Neural cell (in vitro differentiated cells): ENCODE measurements at regions not wholly inside any gene's neighbourhood (a gene's known extent, or its start where the extent isn't known, plus 50 kb on each side); places are given as distances from the start of the nearest gene placed in this dataset.

Experiments used
- H2AFZ ChIP-seq: fragments of 200-600, 300-800 bp; sonication (generic), shearing (Covaris generic); 2 replicates; pipeline ENCODE4 v1.6.0; 2014; ENCODE audit warnings: low read depth, mild to moderate bottlenecking, antibody characterized with exemption, low read length, moderate library complexity
- H3F3A ChIP-seq: fragments of 200-600 bp; shearing (Covaris generic); 2 replicates; pipeline ENCODE4 v1.6.1; 2016; ENCODE audit warnings: mild to moderate bottlenecking, moderate library complexity, mixed read lengths, antibody characterized with exemption, low read length; ENCODE audit not compliant: insufficient read depth, poor library complexity, severe bottlenecking
- H3K27ac ChIP-seq: fragments of 200-600, 300-800 bp; sonication (generic), shearing (Covaris generic); 2 replicates; pipeline ENCODE4 v1.5.1; 2014; ENCODE audit warnings: mild to moderate bottlenecking, low read length, moderate library complexity
- H3K27me3 ChIP-seq: fragments of 300-800, 200-600 bp; sonication (generic), shearing (Covaris generic); 2 replicates; pipeline ENCODE4 v1.6.0; 2014; ENCODE audit warnings: mild to moderate bottlenecking, low read depth, low read length, moderate library complexity; ENCODE audit not compliant: insufficient read depth
- H3K36me3 ChIP-seq: fragments of 300-800, 200-600 bp; sonication (generic), shearing (Covaris generic); 2 replicates; pipeline ENCODE4 v1.5.1; 2014; ENCODE audit warnings: mild to moderate bottlenecking, antibody characterized with exemption, low read length, moderate library complexity; ENCODE audit not compliant: insufficient read depth
- H3K4me2 ChIP-seq: fragments of 300-800, 200-600 bp; sonication (generic), shearing (Covaris generic); 2 replicates; pipeline ENCODE4 v1.6.0; 2014; ENCODE audit warnings: mild to moderate bottlenecking, low read length
- H3K4me3 ChIP-seq: fragments of 300-800, 200-600 bp; sonication (generic), shearing (Covaris generic); 2 replicates; pipeline ENCODE4 v1.5.1; 2014; ENCODE audit warnings: mild to moderate bottlenecking, low read length, moderate library complexity
- H3K79me2 ChIP-seq: fragments of 200-600 bp; shearing (Covaris generic); replicated peaks from 2 replicates; pipeline ENCODE4 v1.6.0; 2014; ENCODE audit warnings: mild to moderate bottlenecking, low read length, moderate library complexity; ENCODE audit not compliant: insufficient read depth
- H3K9ac ChIP-seq: fragments of 300-800, 200-600 bp; sonication (generic), shearing (Covaris generic); 2 replicates; pipeline ENCODE4 v1.6.1; 2016; ENCODE audit warnings: mild to moderate bottlenecking, low read length, mixed read lengths
- H3K9me2 ChIP-seq: fragments of 200-600 bp; shearing (Covaris generic); 2 replicates; pipeline ENCODE4 v1.6.1; 2016; ENCODE audit warnings: mild to moderate bottlenecking, low read length, mixed read lengths; ENCODE audit not compliant: insufficient read depth
- H3K9me3 ChIP-seq: fragments of 200-600, 300-800 bp; sonication (generic), shearing (Covaris generic); 2 replicates; pipeline ENCODE4 v1.6.1; 2016; ENCODE audit warnings: mild to moderate bottlenecking, mixed run types, low read length, moderate library complexity, mixed read lengths
- H4K20me1 ChIP-seq: fragments of 200-600 bp; shearing (Covaris generic); 2 replicates; pipeline ENCODE4 v1.6.1; 2016; ENCODE audit warnings: mild to moderate bottlenecking, mixed run types; ENCODE audit not compliant: insufficient read depth
- EP300 ChIP-seq: fragments of 450-650 bp; conservative IDR thresholded peaks from 2 replicates; pipeline ENCODE4 v1.6.1; 2014; ENCODE audit warnings: antibody characterized with exemption, mild to moderate bottlenecking, moderate library complexity; ENCODE audit not compliant: poor library complexity, severe bottlenecking
- EZH2 ChIP-seq: fragments of 200-600, 300-800 bp; shearing (Covaris generic), sonication (generic); IDR thresholded peaks from 2 replicates; pipeline ENCODE4 v1.6.1; 2014; ENCODE audit warnings: antibody characterized with exemption, low read length, borderline replicate concordance, mild to moderate bottlenecking; ENCODE audit not compliant: insufficient read depth, poor library complexity, severe bottlenecking
- MXI1 ChIP-seq: fragments of 450-650 bp; conservative IDR thresholded peaks from 2 replicates; pipeline ENCODE4 v1.6.1; 2014; ENCODE audit warnings: antibody characterized with exemption, mild to moderate bottlenecking; ENCODE audit not compliant: poor library complexity, severe bottlenecking
- POLR2AphosphoS5 ChIP-seq: IDR thresholded peaks from 2 replicates; pipeline ENCODE4 v1.6.1; 2012
- RAD21 ChIP-seq: fragments of 450-650 bp; conservative IDR thresholded peaks from 2 replicates; pipeline ENCODE4 v1.6.1; 2014; ENCODE audit warnings: antibody characterized with exemption, mild to moderate bottlenecking, moderate library complexity
- REST ChIP-seq: IDR thresholded peaks from 2 replicates; pipeline ENCODE4 v1.6.1; 2012; ENCODE audit warnings: borderline replicate concordance
- SMC3 ChIP-seq: fragments of 450-650 bp; conservative IDR thresholded peaks from 2 replicates; pipeline ENCODE4 v1.6.1; 2014; ENCODE audit warnings: antibody characterized with exemption, mild to moderate bottlenecking, moderate library complexity; ENCODE audit not compliant: poor library complexity
- TAF1 ChIP-seq: IDR thresholded peaks from 2 replicates; pipeline ENCODE4 v1.6.1; 2012; ENCODE audit warnings: low read depth
- TF ChIP-seq, protein P1 (sequence below): fragments of 450-650 bp; IDR thresholded peaks from 2 replicates; pipeline ENCODE4 v1.5.1; 2014; ENCODE audit warnings: antibody characterized with exemption, mild to moderate bottlenecking, moderate library complexity; ENCODE audit not compliant: poor library complexity, severe bottlenecking

- Histone ChIP-seq H3K27me3 (no peaks in the 10 kb centered on the region), H2AFZ (no peak overlapping the region), H3K4me3 (no peak overlapping the region), H4K20me1 (no peaks in the 10 kb centered on the region), H3K36me3 (no peaks in the 10 kb centered on the region), H3K27ac (peak overlapping the region; percentile 34), H3K79me2 (no peaks in the 10 kb centered on the region), H3K9me2 (no peaks in the 10 kb centered on the region), H3K9ac (no peak overlapping the region), H3K9me3 (no peaks in the 10 kb centered on the region), H3F3A (no peaks in the 10 kb centered on the region), H3K4me2 (no peak overlapping the region)
- TF ChIP-seq SMC3 (peak; percentile 39), REST (no peak), RAD21 (peak; percentile 48), POLR2AphosphoS5 (no peak)
- TF ChIP-seq, protein P1, sequence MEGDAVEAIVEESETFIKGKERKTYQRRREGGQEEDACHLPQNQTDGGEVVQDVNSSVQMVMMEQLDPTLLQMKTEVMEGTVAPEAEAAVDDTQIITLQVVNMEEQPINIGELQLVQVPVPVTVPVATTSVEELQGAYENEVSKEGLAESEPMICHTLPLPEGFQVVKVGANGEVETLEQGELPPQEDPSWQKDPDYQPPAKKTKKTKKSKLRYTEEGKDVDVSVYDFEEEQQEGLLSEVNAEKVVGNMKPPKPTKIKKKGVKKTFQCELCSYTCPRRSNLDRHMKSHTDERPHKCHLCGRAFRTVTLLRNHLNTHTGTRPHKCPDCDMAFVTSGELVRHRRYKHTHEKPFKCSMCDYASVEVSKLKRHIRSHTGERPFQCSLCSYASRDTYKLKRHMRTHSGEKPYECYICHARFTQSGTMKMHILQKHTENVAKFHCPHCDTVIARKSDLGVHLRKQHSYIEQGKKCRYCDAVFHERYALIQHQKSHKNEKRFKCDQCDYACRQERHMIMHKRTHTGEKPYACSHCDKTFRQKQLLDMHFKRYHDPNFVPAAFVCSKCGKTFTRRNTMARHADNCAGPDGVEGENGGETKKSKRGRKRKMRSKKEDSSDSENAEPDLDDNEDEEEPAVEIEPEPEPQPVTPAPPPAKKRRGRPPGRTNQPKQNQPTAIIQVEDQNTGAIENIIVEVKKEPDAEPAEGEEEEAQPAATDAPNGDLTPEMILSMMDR: peak; percentile 39
These were observed 265.9 kb downstream of the ZNF674 start for GRCh38 chrX:46279214-46279924.

GRCh38 chrX:46278572-46278971, 266.6 kb downstream of the ZNF674 start:
- Histone ChIP-seq H3F3A (no peaks in the 10 kb centered on the region), H3K79me2 (no peaks in the 10 kb centered on the region), H2AFZ (no peak overlapping the region), H3K4me3 (no peak overlapping the region), H3K9ac (no peak overlapping the region), H3K9me2 (no peaks in the 10 kb centered on the region), H3K4me2 (no peak overlapping the region), H3K27ac (no peak overlapping the region), H3K27me3 (no peaks in the 10 kb centered on the region), H3K36me3 (no peaks in the 10 kb centered on the region), H4K20me1 (no peaks in the 10 kb centered on the region), H3K9me3 (no peaks in the 10 kb centered on the region)
- TF ChIP-seq, protein P1: no peak
- TF ChIP-seq RAD21 (no peak), REST (no peak), EP300 (no peak), SMC3 (no peak), MXI1 (no peak), EZH2 (no peak), POLR2AphosphoS5 (no peak), TAF1 (no peak)
